Choroid plexus epithelial cell (primary cell): ENCODE measurements at regions not wholly inside any gene's neighbourhood (a gene's known extent, or its start where the extent isn't known, plus 50 kb on each side); places are given as distances from the start of the nearest gene placed in this dataset.

Experiments used
- DNase-seq: peaks from one replicate; pipeline ENCODE4 v3.0.0-alpha.2; 2010; ENCODE audit warnings: low read depth
- H3K4me3 ChIP-seq: 2 replicates; pipeline ENCODE4 v1.5.1; 2011; ENCODE audit warnings: low read depth, mild to moderate bottlenecking, control low read depth, low read length, moderate library complexity
- TF ChIP-seq, protein P1 (sequence below): conservative IDR thresholded peaks from 2 replicates; pipeline ENCODE4 v1.5.1; 2011; ENCODE audit warnings: low read depth, mild to moderate bottlenecking, control low read depth, inconsistent platforms, low read length, moderate library complexity

DNA sequence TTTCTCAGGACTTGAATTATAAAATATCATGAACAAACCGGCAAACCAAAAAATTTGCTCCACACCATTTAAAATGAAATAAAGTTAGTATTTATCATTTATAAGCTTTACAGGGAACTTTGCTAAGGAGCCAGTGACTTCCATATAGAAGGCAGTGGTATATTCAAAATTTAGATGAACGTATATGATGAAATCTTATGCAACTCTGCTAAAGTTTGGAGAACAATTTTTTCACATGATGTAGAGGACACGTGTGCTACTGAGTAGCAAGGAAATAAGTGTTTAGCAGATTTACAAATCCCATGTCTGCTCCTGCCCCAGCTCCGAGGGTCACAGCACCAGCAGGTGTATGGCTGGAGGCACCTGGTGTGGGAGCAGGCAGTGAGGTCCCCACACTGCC, 70.8 kb upstream of the IFNG-AS1 start:
- H3K4me3 ChIP-seq: no peak overlapping the region
- no peak for DNase-seq
- TF ChIP-seq, protein P1, sequence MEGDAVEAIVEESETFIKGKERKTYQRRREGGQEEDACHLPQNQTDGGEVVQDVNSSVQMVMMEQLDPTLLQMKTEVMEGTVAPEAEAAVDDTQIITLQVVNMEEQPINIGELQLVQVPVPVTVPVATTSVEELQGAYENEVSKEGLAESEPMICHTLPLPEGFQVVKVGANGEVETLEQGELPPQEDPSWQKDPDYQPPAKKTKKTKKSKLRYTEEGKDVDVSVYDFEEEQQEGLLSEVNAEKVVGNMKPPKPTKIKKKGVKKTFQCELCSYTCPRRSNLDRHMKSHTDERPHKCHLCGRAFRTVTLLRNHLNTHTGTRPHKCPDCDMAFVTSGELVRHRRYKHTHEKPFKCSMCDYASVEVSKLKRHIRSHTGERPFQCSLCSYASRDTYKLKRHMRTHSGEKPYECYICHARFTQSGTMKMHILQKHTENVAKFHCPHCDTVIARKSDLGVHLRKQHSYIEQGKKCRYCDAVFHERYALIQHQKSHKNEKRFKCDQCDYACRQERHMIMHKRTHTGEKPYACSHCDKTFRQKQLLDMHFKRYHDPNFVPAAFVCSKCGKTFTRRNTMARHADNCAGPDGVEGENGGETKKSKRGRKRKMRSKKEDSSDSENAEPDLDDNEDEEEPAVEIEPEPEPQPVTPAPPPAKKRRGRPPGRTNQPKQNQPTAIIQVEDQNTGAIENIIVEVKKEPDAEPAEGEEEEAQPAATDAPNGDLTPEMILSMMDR: no peak

DNA sequence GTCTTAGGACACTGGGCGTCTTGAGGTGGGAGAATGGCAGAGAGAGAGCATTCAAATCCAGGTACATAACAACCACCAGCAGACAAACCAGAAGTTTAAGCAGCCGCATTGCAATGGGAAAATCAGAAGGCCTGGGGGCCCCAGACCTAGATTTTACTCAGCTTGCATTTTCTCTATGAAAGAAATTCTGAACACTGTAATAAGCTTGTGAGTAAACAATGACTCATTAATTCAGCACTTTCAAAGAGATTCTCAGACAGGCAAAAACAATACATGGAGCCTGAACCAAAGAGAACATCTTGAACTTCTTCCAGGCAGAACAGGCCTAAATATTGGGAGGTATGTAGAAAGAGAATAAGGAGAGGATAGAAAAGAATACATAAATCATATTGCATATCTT, 69.8 kb upstream of the IFNG-AS1 start:
- H3K4me3 ChIP-seq: no peak overlapping the region
- TF ChIP-seq, protein P1: no peak
- DNase-seq: peak; percentile 36

DNA sequence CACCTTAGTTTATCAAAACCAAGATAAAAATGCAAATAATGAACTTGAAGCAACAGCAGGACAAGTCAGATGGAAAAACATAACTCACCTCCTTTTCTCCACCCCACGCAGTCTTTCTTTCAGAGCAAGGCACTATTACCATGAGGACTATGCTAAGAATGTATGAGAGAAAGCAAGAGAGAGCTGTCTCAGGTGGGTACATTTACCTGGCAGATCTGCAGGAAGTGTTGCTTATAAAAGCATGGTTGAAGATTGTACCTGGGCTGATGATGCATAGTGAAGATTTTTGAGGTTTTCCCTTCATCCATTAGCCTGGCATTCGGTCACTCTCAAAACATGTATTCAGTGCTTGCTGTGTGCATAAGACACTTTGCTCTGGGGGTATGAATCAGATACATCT, 68.8 kb upstream of the IFNG-AS1 start:
- H3K4me3 ChIP-seq: no peak overlapping the region
- DNase-seq: no peak
- TF ChIP-seq, protein P1: no peak

- TF ChIP-seq, protein P1: no peak
These were observed 68.0 kb upstream of the IFNG-AS1 start for GRCh38 chr12:67921286-67921685.

DNA sequence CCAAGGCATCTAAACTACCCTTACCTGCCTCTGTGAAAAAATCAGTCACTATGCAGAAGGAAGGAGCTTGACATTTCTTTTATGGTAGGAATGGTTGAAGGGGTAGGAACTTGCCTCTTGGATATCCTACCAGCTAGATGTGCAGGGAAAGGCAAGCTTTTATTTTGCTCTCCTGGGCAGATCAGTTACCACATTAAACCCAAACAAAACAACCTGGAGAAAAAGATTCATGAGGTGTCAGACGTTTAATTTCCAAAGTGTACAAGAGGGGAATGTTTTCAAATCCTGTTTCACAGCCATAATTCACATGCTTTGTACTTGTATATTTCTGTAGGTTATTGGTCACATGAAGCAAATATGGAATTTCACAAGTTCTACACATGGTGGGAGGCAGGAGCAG, 67.0 kb upstream of the IFNG-AS1 start:
- TF ChIP-seq, protein P1: no peak
- no peak for DNase-seq
- H3K4me3 ChIP-seq: no peak overlapping the region

More at GRCh38 chr12:67921286-67921685, 68.0 kb upstream of the IFNG-AS1 start:
- DNase-seq: no peak
- no peak overlapping the region for H3K4me3 ChIP-seq

DNA sequence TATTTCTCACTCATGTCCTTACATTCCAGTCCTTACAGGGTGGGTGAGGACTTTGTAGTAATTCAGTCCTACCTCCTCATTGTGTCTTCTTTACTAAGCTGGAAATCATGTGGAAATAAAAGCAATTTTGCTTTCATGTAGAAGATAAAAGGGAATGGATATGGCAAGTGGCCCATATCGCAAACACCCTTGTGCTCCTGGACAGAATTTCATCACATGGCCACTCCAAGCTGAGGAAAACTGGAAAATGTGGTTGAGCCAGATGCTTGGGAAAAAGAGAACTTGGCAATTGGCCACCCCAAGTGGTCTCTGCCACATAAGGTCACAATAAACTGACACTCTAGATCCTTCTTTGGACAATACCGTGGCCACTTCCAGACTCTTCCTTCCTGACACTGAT, 64.2 kb upstream of the IFNG-AS1 start:
- no peak overlapping the region for H3K4me3 ChIP-seq
- no peak for DNase-seq
- TF ChIP-seq, protein P1: no peak

- TF ChIP-seq, protein P1: no peak
- peak; percentile 56 for DNase-seq
- no peak overlapping the region for H3K4me3 ChIP-seq
These were observed 63.7 kb upstream of the IFNG-AS1 start for GRCh38 chr12:67925552-67925951.
